SK-N-SH treated with all-trans-retinoic acid at 6 μM for 48 hours (cell line): ENCODE measurements at regions not wholly inside any gene's neighbourhood (a gene's known extent, or its start where the extent isn't known, plus 50 kb on each side); places are given as distances from the start of the nearest gene placed in this dataset.

ENCODE experiments used
- ATAC-seq: fragments of 200-7000 bp; cut with Tn5 transposase; 3 replicates; pipeline ENCODE4 v1.9.1; 2020; ENCODE audit warnings: mild to moderate bottlenecking, moderate library complexity
- ARNTL ChIP-seq: fragments of 450-650 bp; formaldehyde crosslinking; IDR thresholded peaks from 2 replicates; pipeline ENCODE4 v1.5.0; 2020; ENCODE audit warnings: low read depth, mild to moderate bottlenecking, moderate library complexity, borderline replicate concordance
- BACH2 ChIP-seq: fragments of 250-450 bp; sonication (Bioruptor Pico); IDR thresholded peaks from 2 replicates; pipeline ENCODE4 v1.9.0; 2021; ENCODE audit warnings: mild to moderate bottlenecking, borderline replicate concordance
- CSDC2 ChIP-seq: fragments of 250-450 bp; sonication (Bioruptor Pico); IDR thresholded peaks from 2 replicates; pipeline ENCODE4 v1.5.0; 2020; ENCODE audit warnings: mild to moderate bottlenecking, moderate library complexity
- ESRRG ChIP-seq: fragments of 250-450 bp; sonication (Bioruptor Pico); IDR thresholded peaks from 2 replicates; pipeline ENCODE4 v1.6.1; 2021; ENCODE audit warnings: mild to moderate bottlenecking
- GLIS3 ChIP-seq: fragments of 250-450 bp; sonication (Bioruptor Pico); IDR thresholded peaks from 2 replicates; pipeline ENCODE4 v1.5.0; 2020; ENCODE audit warnings: mild to moderate bottlenecking, moderate library complexity
- ISL1 ChIP-seq: fragments of 250-450 bp; sonication (Bioruptor Pico); IDR thresholded peaks from 2 replicates; pipeline ENCODE4 v2.1.2; 2022; ENCODE audit warnings: mild to moderate bottlenecking, moderate library complexity
- OSR1 ChIP-seq: fragments of 250-450 bp; sonication (Bioruptor Pico); IDR thresholded peaks from 2 replicates; pipeline ENCODE4 v1.8.0; 2022; ENCODE audit warnings: moderate library complexity, mild to moderate bottlenecking, inconsistent platforms
- PPARA ChIP-seq: fragments of 250-450 bp; sonication (Bioruptor Pico); IDR thresholded peaks from 2 replicates; pipeline ENCODE4 v1.5.0; 2020; ENCODE audit warnings: mild to moderate bottlenecking, borderline replicate concordance
- RARB ChIP-seq: fragments of 250-450 bp; sonication (Bioruptor Pico); IDR thresholded peaks from 2 replicates; pipeline ENCODE4 v1.8.0; 2021; ENCODE audit warnings: mild to moderate bottlenecking, moderate library complexity
- SNAI2 ChIP-seq: fragments of 250-450 bp; sonication (Bioruptor Pico); IDR thresholded peaks from 2 replicates; pipeline ENCODE4 v1.5.0; 2020; ENCODE audit warnings: mild to moderate bottlenecking, moderate library complexity
- ZC3H10 ChIP-seq: fragments of 250-450 bp; sonication (Bioruptor Pico); IDR thresholded peaks from 2 replicates; pipeline ENCODE4 v1.5.1; 2021; ENCODE audit warnings: mild to moderate bottlenecking, moderate library complexity
- ZFP3 ChIP-seq: fragments of 250-450 bp; sonication (Bioruptor Pico); IDR thresholded peaks from 2 replicates; pipeline ENCODE4 v1.5.0; 2020; ENCODE audit warnings: mild to moderate bottlenecking, moderate library complexity
- ZFP30 ChIP-seq: fragments of 450-650 bp; formaldehyde crosslinking; IDR thresholded peaks from 2 replicates; pipeline ENCODE4 v1.5.0; 2022; ENCODE audit warnings: mild to moderate bottlenecking, moderate library complexity
- ZNF565 ChIP-seq: fragments of 450-650 bp; formaldehyde crosslinking; conservative IDR thresholded peaks from 2 replicates; pipeline ENCODE4 v1.5.0; 2020; ENCODE audit warnings: low read depth, mild to moderate bottlenecking, moderate library complexity
- ZNF70 ChIP-seq: fragments of 450-650 bp; formaldehyde crosslinking; IDR thresholded peaks from 2 replicates; pipeline ENCODE4 v1.5.0; 2020; ENCODE audit warnings: mild to moderate bottlenecking, moderate library complexity
- ZNF8 ChIP-seq: fragments of 450-650 bp; formaldehyde crosslinking; IDR thresholded peaks from 2 replicates; pipeline ENCODE4 v1.5.0; 2020; ENCODE audit warnings: mild to moderate bottlenecking, moderate library complexity
- TF ChIP-seq, protein P1 (sequence below): fragments of 250-450 bp; sonication (Bioruptor Pico); IDR thresholded peaks from 2 replicates; pipeline ENCODE4 v1.5.1; 2021; ENCODE audit warnings: mild to moderate bottlenecking, moderate library complexity
- TF ChIP-seq, protein P2 (sequence below): fragments of 250-450 bp; sonication (Bioruptor Pico); IDR thresholded peaks from 2 replicates; pipeline ENCODE4 v1.8.0; 2020; ENCODE audit warnings: mild to moderate bottlenecking, moderate library complexity, borderline replicate concordance
- TF ChIP-seq, protein P3 (sequence below): fragments of 250-450 bp; sonication (Bioruptor Pico); IDR thresholded peaks from 2 replicates; pipeline ENCODE4 v1.5.1; 2020; ENCODE audit warnings: low read depth, mild to moderate bottlenecking, moderate library complexity

DNA sequence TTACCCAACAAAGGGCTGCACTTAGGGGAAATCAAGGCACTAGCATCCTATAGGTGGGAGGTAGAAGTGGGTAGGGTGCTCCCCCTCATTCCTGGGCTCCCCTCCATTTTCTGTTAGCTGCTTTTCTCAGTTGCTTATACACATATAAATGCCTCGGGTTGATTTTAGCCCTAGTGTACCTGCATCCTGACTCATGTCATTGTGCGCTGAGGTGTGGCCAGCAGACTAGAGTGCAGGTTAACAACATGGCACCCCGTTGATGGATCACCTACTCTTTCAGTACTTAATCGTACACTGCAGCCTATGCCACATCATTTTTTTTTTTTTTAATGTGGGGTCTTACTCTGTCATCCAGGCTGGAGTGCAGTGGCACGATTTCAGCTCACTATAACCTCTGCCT, 144.0 kb upstream of the ITGB1 start (continued):
- TF ChIP-seq ZFP30 (CRISPR knock-in tag) (no peak), BACH2 (CRISPR knock-in tag) (no peak), ZNF8 (CRISPR knock-in tag) (no peak), ZC3H10 (CRISPR knock-in tag) (no peak)

DNA sequence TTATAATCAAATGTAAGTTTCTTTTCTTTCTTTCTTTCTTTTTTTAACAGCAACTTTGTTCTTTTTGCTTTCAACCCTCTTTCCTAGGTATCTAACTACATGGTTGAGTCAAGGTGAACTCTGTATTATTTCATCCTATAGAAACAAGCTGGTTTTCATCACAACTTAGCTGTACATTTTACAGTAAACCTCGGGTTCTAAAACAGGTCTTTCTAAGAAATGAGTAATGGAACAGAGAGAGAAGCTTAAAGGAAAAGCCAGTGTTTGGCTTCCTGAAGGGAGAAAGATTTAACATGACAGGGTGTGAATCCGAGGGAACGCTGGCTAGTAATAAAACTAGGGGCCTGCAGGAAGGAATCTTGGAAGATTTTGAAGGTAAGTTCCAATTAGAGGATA, 143.4 kb upstream of the ITGB1 start:
- no peak for ATAC-seq

DNA sequence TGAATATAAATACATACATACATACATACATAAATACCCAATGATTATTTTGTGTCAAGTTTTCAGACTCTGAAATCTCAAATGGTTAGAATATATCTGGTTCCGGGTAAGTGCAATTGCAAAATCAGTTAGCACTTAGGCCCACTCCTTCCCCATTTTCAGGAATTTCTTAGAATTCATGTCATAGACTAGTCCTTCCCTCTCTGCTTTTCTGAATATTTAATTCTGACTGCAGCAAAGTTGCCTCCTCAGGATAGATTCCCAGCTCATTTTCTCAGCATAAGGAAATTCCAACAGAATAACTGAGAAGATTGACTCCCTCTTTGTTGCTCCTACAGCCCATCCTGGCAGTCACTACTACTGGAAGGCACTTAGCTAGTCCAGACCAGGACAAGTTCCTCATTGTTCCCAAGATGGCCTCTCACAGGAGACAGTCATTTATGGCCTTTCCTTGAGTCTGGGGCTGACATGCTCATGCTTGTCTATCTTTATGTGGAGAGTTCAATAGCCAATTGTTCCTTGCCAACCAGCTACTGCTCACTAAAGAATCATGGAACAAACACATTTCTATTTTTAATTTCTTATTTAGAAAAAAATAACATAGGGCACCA, 142.9 kb upstream of the ITGB1 start:
- TF ChIP-seq GLIS3 (CRISPR knock-in tag) (no peak), ZNF70 (CRISPR knock-in tag) (no peak), ZC3H10 (CRISPR knock-in tag) (no peak), BACH2 (CRISPR knock-in tag) (no peak)
- no peak for ATAC-seq

More for the DNA sequence above, 143.4 kb upstream of the ITGB1 start:
- TF ChIP-seq, protein P1, sequence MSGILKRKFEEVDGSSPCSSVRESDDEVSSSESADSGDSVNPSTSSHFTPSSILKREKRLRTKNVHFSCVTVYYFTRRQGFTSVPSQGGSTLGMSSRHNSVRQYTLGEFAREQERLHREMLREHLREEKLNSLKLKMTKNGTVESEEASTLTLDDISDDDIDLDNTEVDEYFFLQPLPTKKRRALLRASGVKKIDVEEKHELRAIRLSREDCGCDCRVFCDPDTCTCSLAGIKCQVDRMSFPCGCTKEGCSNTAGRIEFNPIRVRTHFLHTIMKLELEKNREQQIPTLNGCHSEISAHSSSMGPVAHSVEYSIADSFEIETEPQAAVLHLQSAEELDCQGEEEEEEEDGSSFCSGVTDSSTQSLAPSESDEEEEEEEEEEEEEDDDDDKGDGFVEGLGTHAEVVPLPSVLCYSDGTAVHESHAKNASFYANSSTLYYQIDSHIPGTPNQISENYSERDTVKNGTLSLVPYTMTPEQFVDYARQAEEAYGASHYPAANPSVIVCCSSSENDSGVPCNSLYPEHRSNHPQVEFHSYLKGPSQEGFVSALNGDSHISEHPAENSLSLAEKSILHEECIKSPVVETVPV (CRISPR knock-in tag): no peak
- TF ChIP-seq ZFP30 (CRISPR knock-in tag) (no peak), PPARA (CRISPR knock-in tag) (no peak), ZNF565 (CRISPR knock-in tag) (no peak), ZFP3 (no peak), RARB (CRISPR knock-in tag) (no peak), BACH2 (CRISPR knock-in tag) (no peak), SNAI2 (no peak), ZNF70 (CRISPR knock-in tag) (no peak), ESRRG (no peak), OSR1 (no peak)
- TF ChIP-seq, protein P2, sequence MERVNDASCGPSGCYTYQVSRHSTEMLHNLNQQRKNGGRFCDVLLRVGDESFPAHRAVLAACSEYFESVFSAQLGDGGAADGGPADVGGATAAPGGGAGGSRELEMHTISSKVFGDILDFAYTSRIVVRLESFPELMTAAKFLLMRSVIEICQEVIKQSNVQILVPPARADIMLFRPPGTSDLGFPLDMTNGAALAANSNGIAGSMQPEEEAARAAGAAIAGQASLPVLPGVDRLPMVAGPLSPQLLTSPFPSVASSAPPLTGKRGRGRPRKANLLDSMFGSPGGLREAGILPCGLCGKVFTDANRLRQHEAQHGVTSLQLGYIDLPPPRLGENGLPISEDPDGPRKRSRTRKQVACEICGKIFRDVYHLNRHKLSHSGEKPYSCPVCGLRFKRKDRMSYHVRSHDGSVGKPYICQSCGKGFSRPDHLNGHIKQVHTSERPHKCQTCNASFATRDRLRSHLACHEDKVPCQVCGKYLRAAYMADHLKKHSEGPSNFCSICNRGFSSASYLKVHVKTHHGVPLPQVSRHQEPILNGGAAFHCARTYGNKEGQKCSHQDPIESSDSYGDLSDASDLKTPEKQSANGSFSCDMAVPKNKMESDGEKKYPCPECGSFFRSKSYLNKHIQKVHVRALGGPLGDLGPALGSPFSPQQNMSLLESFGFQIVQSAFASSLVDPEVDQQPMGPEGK (CRISPR knock-in tag): no peak

DNA sequence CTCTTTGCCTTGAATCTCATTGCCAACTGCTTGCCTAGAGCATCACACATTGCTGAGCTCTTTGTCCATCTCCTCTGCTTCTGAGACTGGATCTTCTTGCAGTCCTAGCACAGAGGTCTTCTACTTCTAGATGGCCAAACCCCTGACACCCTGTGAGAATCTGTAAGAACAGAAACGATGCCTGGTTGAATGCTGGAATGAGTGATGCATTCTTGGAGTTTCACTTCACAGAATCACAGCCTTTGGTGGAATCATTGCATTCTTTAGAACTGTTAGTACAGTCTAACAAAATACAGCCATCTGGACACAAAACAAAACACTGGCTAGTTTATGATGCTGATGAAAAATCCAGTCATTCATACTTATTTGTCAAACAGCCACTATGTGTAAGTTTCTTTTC, 141.7 kb upstream of the ITGB1 start:
- ATAC-seq: no peak
- TF ChIP-seq PPARA (CRISPR knock-in tag): no peak
- no peak for TF ChIP-seq CSDC2 (CRISPR knock-in tag)
- TF ChIP-seq, all 23 proteins: peak for 0

DNA sequence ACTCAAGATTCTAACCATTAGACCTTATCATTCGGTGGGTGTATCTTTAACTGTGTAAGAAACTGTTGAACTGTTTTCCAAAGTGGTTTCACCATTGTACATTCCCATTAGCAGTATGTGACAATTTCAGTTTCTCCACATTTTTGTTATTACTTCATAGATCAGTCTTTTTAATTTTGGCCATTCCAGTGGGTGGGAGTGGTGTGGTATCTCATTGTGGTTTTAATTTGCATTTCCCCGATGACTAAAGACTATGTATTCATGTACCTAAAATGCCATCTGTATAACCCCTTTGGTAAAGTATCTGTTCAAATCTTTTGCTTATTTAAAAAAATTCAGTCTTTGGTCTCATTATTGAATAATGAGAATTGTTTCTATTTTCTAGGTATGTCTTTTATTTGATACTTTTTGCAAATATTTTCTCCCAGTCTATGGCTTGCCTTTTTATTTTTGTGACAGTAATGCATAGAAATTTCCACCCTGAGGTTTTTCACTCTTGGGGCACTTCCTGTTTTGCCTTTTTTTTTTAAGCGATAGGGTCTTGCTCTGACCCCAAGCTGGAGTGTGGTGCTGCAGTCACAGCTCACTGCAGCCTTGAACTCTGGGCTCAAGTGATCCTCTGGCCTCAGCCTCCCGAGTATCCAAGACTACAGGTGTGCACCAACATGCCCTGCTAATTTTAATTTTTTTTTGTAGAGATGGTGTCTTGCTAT, 141.1 kb upstream of the ITGB1 start:
- TF ChIP-seq ARNTL (CRISPR knock-in tag) (no peak), ZFP3 (no peak), ZNF70 (CRISPR knock-in tag) (no peak), BACH2 (CRISPR knock-in tag) (no peak), ISL1 (no peak), SNAI2 (no peak), GLIS3 (CRISPR knock-in tag) (no peak), ESRRG (no peak), RARB (CRISPR knock-in tag) (no peak)
- TF ChIP-seq, protein P1 (CRISPR knock-in tag): no peak
- TF ChIP-seq, protein P3, sequence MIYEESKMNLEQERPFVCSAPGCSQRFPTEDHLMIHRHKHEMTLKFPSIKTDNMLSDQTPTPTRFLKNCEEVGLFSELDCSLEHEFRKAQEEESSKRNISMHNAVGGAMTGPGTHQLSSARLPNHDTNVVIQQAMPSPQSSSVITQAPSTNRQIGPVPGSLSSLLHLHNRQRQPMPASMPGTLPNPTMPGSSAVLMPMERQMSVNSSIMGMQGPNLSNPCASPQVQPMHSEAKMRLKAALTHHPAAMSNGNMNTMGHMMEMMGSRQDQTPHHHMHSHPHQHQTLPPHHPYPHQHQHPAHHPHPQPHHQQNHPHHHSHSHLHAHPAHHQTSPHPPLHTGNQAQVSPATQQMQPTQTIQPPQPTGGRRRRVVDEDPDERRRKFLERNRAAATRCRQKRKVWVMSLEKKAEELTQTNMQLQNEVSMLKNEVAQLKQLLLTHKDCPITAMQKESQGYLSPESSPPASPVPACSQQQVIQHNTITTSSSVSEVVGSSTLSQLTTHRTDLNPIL: no peak
- no peak for ATAC-seq
